Colonic mucosa (tissue), 4 donors: ENCODE measurements at regions not wholly inside any gene's neighbourhood (a gene's known extent, or its start where the extent isn't known, plus 50 kb on each side); places are given as distances from the start of the nearest gene placed in this dataset.

ENCODE experiments used
- DNase-seq: peaks from one replicate; pipeline ENCODE4 v3.0.0-alpha.2; 2020
- H3K27ac ChIP-seq: fragments of 200-600 bp; one replicate; pipeline ENCODE4 v1.8.0; 2021
- H3K27me3 ChIP-seq: fragments of 200-600 bp; one replicate; pipeline ENCODE4 v1.8.0; 2021
- H3K36me3 ChIP-seq: fragments of 200-600 bp; one replicate; pipeline ENCODE4 v1.8.0; 2021
- H3K4me1 ChIP-seq: fragments of 200-600 bp; one replicate; pipeline ENCODE4 v1.8.0; 2021; ENCODE audit warnings: mild to moderate bottlenecking
- H3K4me3 ChIP-seq: fragments of 200-600 bp; one replicate; pipeline ENCODE4 v1.8.0; 2021
- H3K9ac ChIP-seq, 2 donors: one replicate each; pipeline ENCODE4 v1.7.0; 2013; ENCODE audit warnings: control low read depth in 2 of 2, low read depth in 2 of 2, low read length in 2 of 2
- H3K9me3 ChIP-seq: fragments of 200-600 bp; one replicate; pipeline ENCODE4 v1.8.0; 2021
- CTCF ChIP-seq: fragments of 200-600 bp; IDR thresholded peaks from one replicate; pipeline ENCODE4 v1.8.0; 2022; ENCODE audit warnings: antibody characterized with exemption, mild to moderate bottlenecking
- intact Hi-C: fragments of 100-400 bp; cut with DNase I; formaldehyde crosslinking; loops from one replicate; pipeline ENCODE4 v1.14.1; 2022
- donor health status: healthy.
- donor health status: DM: no; HTN: no; CAD: no.
- donor health status: DM: no; HTN: no; CAD: no.

GRCh38 chr3:43218156-43218555 lies 68.2 kb upstream of the SNRK start:
- H3K9me3 ChIP-seq = no peaks in the 10 kb centered on the region
- H3K27ac ChIP-seq = no peak overlapping the region
- no peak overlapping the region for H3K4me3 ChIP-seq
- H3K36me3 ChIP-seq = no peaks in the 10 kb centered on the region
- no peak for TF ChIP-seq CTCF
- DNase-seq = no peak
- intact Hi-C loops = no loop called here
- H3K4me1 ChIP-seq = no peaks in the 10 kb centered on the region
- no peaks in the 10 kb centered on the region for H3K27me3 ChIP-seq
- H3K9ac ChIP-seq = no peak overlapping the region

GRCh38 chr3:43217633-43218032 lies 68.7 kb upstream of the SNRK start:
- Histone ChIP-seq H3K4me3 (no peak overlapping the region), H3K27ac (no peak overlapping the region), H3K36me3 (no peaks in the 10 kb centered on the region), H3K9ac (no peak overlapping the region), H3K4me1 (no peaks in the 10 kb centered on the region), H3K9me3 (no peaks in the 10 kb centered on the region), H3K27me3 (no peaks in the 10 kb centered on the region)
- no peak for TF ChIP-seq CTCF
- intact Hi-C loops = no loop called here
- no peak for DNase-seq

- no peak overlapping the region for H3K9ac ChIP-seq
- H3K36me3 ChIP-seq = no peaks in the 10 kb centered on the region
- H3K27me3 ChIP-seq = no peaks in the 10 kb centered on the region
- no peak overlapping the region for H3K4me3 ChIP-seq
- no peak for TF ChIP-seq CTCF
- DNase-seq = no peak
- intact Hi-C loops = no loop called here
- no peaks in the 10 kb centered on the region for H3K9me3 ChIP-seq
- no peak overlapping the region for H3K27ac ChIP-seq
- no peaks in the 10 kb centered on the region for H3K4me1 ChIP-seq
These were observed 69.1 kb upstream of the SNRK start for GRCh38 chr3:43217206-43217605.

- H3K27me3 ChIP-seq = no peaks in the 10 kb centered on the region
- TF ChIP-seq CTCF = no peak
- no peaks in the 10 kb centered on the region for H3K36me3 ChIP-seq
- H3K9ac ChIP-seq = no peak overlapping the region
- no peak overlapping the region for H3K27ac ChIP-seq
- no peaks in the 10 kb centered on the region for H3K4me1 ChIP-seq
- intact Hi-C loops = no loop called here
- no peak for DNase-seq
- H3K9me3 ChIP-seq = no peaks in the 10 kb centered on the region
- no peak overlapping the region for H3K4me3 ChIP-seq
These were observed 70.6 kb upstream of the SNRK start for GRCh38 chr3:43215663-43216275.

GRCh38 chr3:43215138-43215537 lies 71.2 kb upstream of the SNRK start:
- Histone ChIP-seq H3K4me1 (no peaks in the 10 kb centered on the region), H3K27me3 (no peaks in the 10 kb centered on the region), H3K9ac (no peak overlapping the region), H3K27ac (no peak overlapping the region), H3K9me3 (no peaks in the 10 kb centered on the region), H3K36me3 (no peaks in the 10 kb centered on the region), H3K4me3 (no peak overlapping the region)
- intact Hi-C loops = no loop called here
- no peak for TF ChIP-seq CTCF
- no peak for DNase-seq
